ENCODE measurements at regions not wholly inside any gene's neighbourhood (a gene's known extent, or its start where the extent isn't known, plus 50 kb on each side); places are given as distances from the start of the nearest gene placed in this dataset.

- TF ChIP-seq POLR2A (IDR thresholded peaks at IDR 0.05): no peak
- no peak for TF ChIP-seq CTCF (IDR thresholded peaks at IDR 0.05 in 8 of 11, conservative IDR thresholded peaks at IDR 0.05 in 3 of 11)
- TF ChIP-seq POLR2AphosphoS5 (IDR thresholded peaks at IDR 0.05): no peak
- intact Hi-C loops (cut with DNase I; ENCODE audit: low total_unique reads): no loop called here
- DNase-seq: no peak
- Histone ChIP-seq H3K27ac (no peak overlapping the region), H3K36me3 (no peaks in the 10 kb centered on the region), H3K4me3 (no peak overlapping the region), H3K9me3 (no peaks in the 10 kb centered on the region), H3K27me3 (replicated peaks in 1 of 7) (peaks cover 0 to 36% (median 6%) of the 10 kb centered on the region in 7 donors), H3K4me1 (no peaks in the 10 kb centered on the region)
- 25 to 34% (median 28%) methylated on average over 13 to 14 of the region's 14 CpGs for WGBS, 5 donors
Measured at GRCh38 chr15:77716632-77717332, 84.1 kb upstream of the LINGO1 start.

GRCh38 chr15:77715860-77716259, 83.1 kb upstream of the LINGO1 start:
- Histone ChIP-seq H3K9me3 (no peaks in the 10 kb centered on the region), H3K36me3 (no peaks in the 10 kb centered on the region), H3K27me3 (replicated peaks in 1 of 7) (peaks cover 0 to 36% (median 6%) of the 10 kb centered on the region in 7 donors), H3K4me3 (no peak overlapping the region), H3K27ac (no peak overlapping the region), H3K4me1 (no peaks in the 10 kb centered on the region)
- DNase-seq: no peak
- WGBS, 5 donors: 81 to 91% (median 85%) methylated on average over 5 of the region's 5 CpGs
- intact Hi-C loops (cut with DNase I; ENCODE audit: low total_unique reads): no loop called here
- no peak for TF ChIP-seq POLR2A (IDR thresholded peaks at IDR 0.05)
- TF ChIP-seq CTCF (IDR thresholded peaks at IDR 0.05 in 8 of 11, conservative IDR thresholded peaks at IDR 0.05 in 3 of 11): no peak
- TF ChIP-seq POLR2AphosphoS5 (IDR thresholded peaks at IDR 0.05): no peak

GRCh38 chr15:77715051-77715450, 82.3 kb upstream of the LINGO1 start:
- peaks cover 0 to 36% (median 6%) of the 10 kb centered on the region in 7 donors for H3K27me3 ChIP-seq (replicated peaks in 1 of 7)
- H3K27ac ChIP-seq: no peak overlapping the region
- TF ChIP-seq POLR2A (IDR thresholded peaks at IDR 0.05): no peak
- TF ChIP-seq POLR2AphosphoS5 (IDR thresholded peaks at IDR 0.05): no peak
- no peak for TF ChIP-seq CTCF (IDR thresholded peaks at IDR 0.05 in 8 of 11, conservative IDR thresholded peaks at IDR 0.05 in 3 of 11)
- no peaks in the 10 kb centered on the region for H3K4me1 ChIP-seq
- DNase-seq: no peak
- 44 to 66% (median 52%) methylated on average over 3 to 6 of the region's 6 CpGs for WGBS, 5 donors
- intact Hi-C loops (cut with DNase I; ENCODE audit: low total_unique reads): no loop called here
- no peaks in the 10 kb centered on the region for H3K9me3 ChIP-seq
- H3K4me3 ChIP-seq: no peak overlapping the region
- H3K36me3 ChIP-seq: no peaks in the 10 kb centered on the region

- no peak for DNase-seq
- Histone ChIP-seq H3K4me3 (no peak overlapping the region), H3K27ac (no peak overlapping the region), H3K36me3 (no peaks in the 10 kb centered on the region), H3K27me3 (replicated peaks in 1 of 7) (peaks cover 0 to 36% (median 6%) of the 10 kb centered on the region in 7 donors), H3K4me1 (no peaks in the 10 kb centered on the region), H3K9me3 (no peaks in the 10 kb centered on the region)
- intact Hi-C loops (cut with DNase I; ENCODE audit: low total_unique reads): no loop called here
- no peak for TF ChIP-seq CTCF (IDR thresholded peaks at IDR 0.05 in 8 of 11, conservative IDR thresholded peaks at IDR 0.05 in 3 of 11)
- TF ChIP-seq POLR2AphosphoS5 (IDR thresholded peaks at IDR 0.05): no peak
- no peak for TF ChIP-seq POLR2A (IDR thresholded peaks at IDR 0.05)
- 59 to 83% (median 67%) methylated on average over 13 of the region's 13 CpGs for WGBS, 5 donors
Measured at GRCh38 chr15:77714555-77714954, 81.8 kb upstream of the LINGO1 start.
